ENCODE measurements at regions not wholly inside any gene's neighbourhood (a gene's known extent, or its start where the extent isn't known, plus 50 kb on each side); places are given as distances from the start of the nearest gene placed in this dataset.

- no peaks in the 10 kb centered on the region for H3K4me1 ChIP-seq (ENCODE audit: control insufficient read depth, extremely low read depth, insufficient read depth, low read length)
- no peak overlapping the region for H3K27ac ChIP-seq (ENCODE audit: control insufficient read depth, insufficient read depth, low read length)
- no peaks in the 10 kb centered on the region for H4K20me1 ChIP-seq (ENCODE audit: control insufficient read depth, extremely low read depth, insufficient read depth, low read length)
- H3K4me2 ChIP-seq (ENCODE audit: control insufficient read depth, extremely low read depth, insufficient read depth, low read depth, low read length) = no peak overlapping the region
- H3K9me3 ChIP-seq (ENCODE audit: control insufficient read depth, low read depth, low read length) = no peaks in the 10 kb centered on the region
- peaks cover 3% of the 10 kb centered on the region for H3K27me3 ChIP-seq (ENCODE audit: control insufficient read depth, extremely low read depth, insufficient read depth, low read length)
- dilution Hi-C loops (cut with MboI; ENCODE audit: extremely low pct_ligation_motif_present, low sequenced_read_pairs) = no loop called here
- no peak for FAIRE-seq
- no peak for DNase-seq (ENCODE audit: low read depth, low spot score)
- H3K4me3 ChIP-seq (ENCODE audit: control insufficient read depth in 2 of 3, extremely low read depth in 1 of 3, insufficient read depth in 2 of 3, low read depth in 1 of 3, low read length in 3 of 3) = no peak overlapping the region
- no peaks in the 10 kb centered on the region for H3K36me3 ChIP-seq (ENCODE audit: control insufficient read depth in 2 of 2, extremely low read depth in 1 of 2, insufficient read depth in 2 of 2, low read length in 2 of 2)
- H3K79me2 ChIP-seq (ENCODE audit: control insufficient read depth, insufficient read depth, low read length) = no peaks in the 10 kb centered on the region
- H3K9ac ChIP-seq (ENCODE audit: control insufficient read depth, extremely low read depth, insufficient read depth, low read length) = no peak overlapping the region
- TF ChIP-seq CTCF (optimal IDR thresholded peaks at IDR 0.05 in 1 of 3, IDR thresholded peaks at IDR 0.05 in 1 of 3, conservative IDR thresholded peaks at IDR 0.05 in 1 of 3; ENCODE audit: extremely low read depth in 1 of 3, insufficient read depth in 2 of 3, low read length in 3 of 3) = no peak
- no peak for TF ChIP-seq EZH2 (IDR thresholded peaks at IDR 0.05; ENCODE audit: low read length)
- H3K9me1 ChIP-seq (ENCODE audit: control insufficient read depth, extremely low read depth, insufficient read depth, low read length) = no peaks in the 10 kb centered on the region
- H2AFZ ChIP-seq (ENCODE audit: control insufficient read depth, low read length) = no peak overlapping the region
These were observed 61.2 kb upstream of the ALDH1A1 start for GRCh38 chr9:73014011-73014410.

GRCh38 chr9:73011956-73012355 is 59.1 kb upstream of the ALDH1A1 start:
- H3K9ac ChIP-seq (ENCODE audit: control insufficient read depth, extremely low read depth, insufficient read depth, low read length) = no peak overlapping the region
- H3K36me3 ChIP-seq (ENCODE audit: control insufficient read depth in 2 of 2, extremely low read depth in 1 of 2, insufficient read depth in 2 of 2, low read length in 2 of 2) = no peaks in the 10 kb centered on the region
- H3K4me3 ChIP-seq (ENCODE audit: control insufficient read depth in 2 of 3, extremely low read depth in 1 of 3, insufficient read depth in 2 of 3, low read depth in 1 of 3, low read length in 3 of 3) = no peak overlapping the region
- no peak overlapping the region for H2AFZ ChIP-seq (ENCODE audit: control insufficient read depth, low read length)
- no peak for FAIRE-seq
- H3K79me2 ChIP-seq (ENCODE audit: control insufficient read depth, insufficient read depth, low read length) = no peaks in the 10 kb centered on the region
- no peak overlapping the region for H3K27ac ChIP-seq (ENCODE audit: control insufficient read depth, insufficient read depth, low read length)
- H4K20me1 ChIP-seq (ENCODE audit: control insufficient read depth, extremely low read depth, insufficient read depth, low read length) = no peaks in the 10 kb centered on the region
- peaks cover 3% of the 10 kb centered on the region for H3K27me3 ChIP-seq (ENCODE audit: control insufficient read depth, extremely low read depth, insufficient read depth, low read length)
- H3K9me3 ChIP-seq (ENCODE audit: control insufficient read depth, low read depth, low read length) = no peaks in the 10 kb centered on the region
- H3K9me1 ChIP-seq (ENCODE audit: control insufficient read depth, extremely low read depth, insufficient read depth, low read length) = no peaks in the 10 kb centered on the region
- H3K4me1 ChIP-seq (ENCODE audit: control insufficient read depth, extremely low read depth, insufficient read depth, low read length) = no peaks in the 10 kb centered on the region
- no peak for DNase-seq (ENCODE audit: low read depth, low spot score)
- no peak overlapping the region for H3K4me2 ChIP-seq (ENCODE audit: control insufficient read depth, extremely low read depth, insufficient read depth, low read depth, low read length)
- TF ChIP-seq CTCF (optimal IDR thresholded peaks at IDR 0.05 in 1 of 3, IDR thresholded peaks at IDR 0.05 in 1 of 3, conservative IDR thresholded peaks at IDR 0.05 in 1 of 3; ENCODE audit: extremely low read depth in 1 of 3, insufficient read depth in 2 of 3, low read length in 3 of 3) = no peak
- no peak for TF ChIP-seq EZH2 (IDR thresholded peaks at IDR 0.05; ENCODE audit: low read length)
- dilution Hi-C loops (cut with MboI; ENCODE audit: extremely low pct_ligation_motif_present, low sequenced_read_pairs) = no loop called here
